ENCODE measurements at regions not wholly inside any gene's neighbourhood (a gene's known extent, or its start where the extent isn't known, plus 50 kb on each side); places are given as distances from the start of the nearest gene placed in this dataset.

DNA sequence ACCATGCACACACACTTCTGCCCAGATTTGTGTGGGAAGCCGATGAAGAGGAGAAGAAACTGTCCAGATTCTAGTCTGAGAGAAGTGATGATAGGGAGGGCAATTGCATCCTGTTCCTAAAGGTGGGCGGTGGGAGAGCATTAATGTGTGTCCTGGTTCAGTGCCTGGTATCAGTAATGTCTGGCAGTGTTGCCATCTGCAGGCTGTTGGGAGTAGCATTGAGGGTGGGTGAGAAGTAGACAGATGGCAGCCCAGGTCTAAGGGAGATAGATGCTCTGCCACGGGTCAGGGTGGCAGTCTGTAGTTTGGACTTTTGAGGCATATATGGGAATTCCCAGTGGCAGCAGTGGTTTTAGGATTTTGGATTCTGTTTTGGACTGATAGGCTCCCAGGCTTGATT is 156.4 kb downstream of the ETNK1 start:
- H2BK15ac ChIP-seq (ENCODE audit: low read depth, low read length): no peak overlapping the region
- H3K14ac ChIP-seq (ENCODE audit: insufficient read depth, low read length): no peak overlapping the region
- H3K23ac ChIP-seq (ENCODE audit: insufficient read length, low read depth, low read length): no peak overlapping the region
- H3K18ac ChIP-seq (ENCODE audit: insufficient read length, low read depth, low read length): no peak overlapping the region
- H2BK12ac ChIP-seq (ENCODE audit: insufficient read length, low read depth, low read length): no peak overlapping the region
- H3K4me2 ChIP-seq (ENCODE audit: insufficient read depth, insufficient read length, low read length): no peak overlapping the region
- no peak overlapping the region for H3K27ac ChIP-seq (ENCODE audit: insufficient read length, low read depth, low read length)
- H3K56ac ChIP-seq (ENCODE audit: insufficient read length, low read depth, low read length): no peak overlapping the region
- peaks cover 3 to 6% of the 10 kb centered on the region in 2 experiments; a peak in 3 of 4 replicates for H3K4me1 Mint-ChIP-seq
- H3K79me2 ChIP-seq (ENCODE audit: insufficient read depth, low read length): no peaks in the 10 kb centered on the region
- H3K9me3 ChIP-seq (ENCODE audit: control insufficient read depth, low read depth, low read length): no peaks in the 10 kb centered on the region
- H4K5ac ChIP-seq (ENCODE audit: insufficient read length, low read depth, low read length): no peak overlapping the region
- H3K79me1 ChIP-seq (ENCODE audit: insufficient read depth, low read depth, low read length, poor library complexity, severe bottlenecking): no peaks in the 10 kb centered on the region
- no CpG with 5 or more reads among the region's 3 CpGs for WGBS (ENCODE audit: extremely low coverage, insufficient read length, low lambda C conversion rate)
- H4K20me1 ChIP-seq (ENCODE audit: control insufficient read depth, insufficient read depth, insufficient read length): no peaks in the 10 kb centered on the region
- H3K9me3 Mint-ChIP-seq: peaks cover 3 to 12% of the 10 kb centered on the region in 2 experiments; a peak in 4 of 5 replicates
- no peak overlapping the region for H3K9ac ChIP-seq (ENCODE audit: extremely low read depth, insufficient read length, low read length)
- no peak overlapping the region for H2AFZ ChIP-seq (ENCODE audit: low read length)
- H3K4ac ChIP-seq (ENCODE audit: low read depth, low read length): no peak overlapping the region
- H4K91ac ChIP-seq (ENCODE audit: insufficient read length, low read depth, low read length): no peak overlapping the region
- H3K27me3 ChIP-seq (ENCODE audit: insufficient read depth, low read length): no peaks in the 10 kb centered on the region
- H2BK20ac ChIP-seq (ENCODE audit: low read depth, low read length, poor library complexity, severe bottlenecking): no peak overlapping the region
- H2AK5ac ChIP-seq (ENCODE audit: insufficient read length, low read length): no peak overlapping the region
- no peaks in the 10 kb centered on the region for H3K27me3 Mint-ChIP-seq (ENCODE audit: low read depth)
- no peak for DNase-seq
- no peak for TF ChIP-seq CTCF (conservative IDR thresholded peaks at IDR 0.05)
- no peak overlapping the region for H3K4me3 Mint-ChIP-seq
- no peaks in the 10 kb centered on the region for H3K4me1 ChIP-seq (ENCODE audit: insufficient read depth, low read length)
- no peaks in the 10 kb centered on the region for H3K23me2 ChIP-seq (ENCODE audit: insufficient read length, low read depth, low read length, poor library complexity, severe bottlenecking)
- H2BK5ac ChIP-seq (ENCODE audit: insufficient read length, low read length): no peak overlapping the region
- no peak overlapping the region for H4K8ac ChIP-seq (replicated peaks; ENCODE audit: insufficient read length, low read depth, low read length)
- H3K36me3 Mint-ChIP-seq (ENCODE audit: insufficient read depth in 1 of 3, low read depth in 3 of 3): peaks cover 0 to 5% (median 0%) of the 10 kb centered on the region in 3 experiments; a peak in 3 of 7 replicates
- no peak overlapping the region for H3T11ph ChIP-seq (ENCODE audit: low read length)
- no peak overlapping the region for H2BK120ac ChIP-seq (ENCODE audit: low read depth, low read length, poor library complexity, severe bottlenecking)
- no peak overlapping the region for H3K27ac Mint-ChIP-seq
